Epithelial cell of prostate (primary cell): ENCODE measurements at regions not wholly inside any gene's neighbourhood (a gene's known extent, or its start where the extent isn't known, plus 50 kb on each side); places are given as distances from the start of the nearest gene placed in this dataset.

Experiments used
- DNase-seq: peaks from one replicate; pipeline ENCODE4 v3.0.0-alpha.2; 2011; ENCODE audit warnings: low read depth, low spot score
- H3K27ac ChIP-seq: fragments of 450-650 bp; 2 replicates; pipeline ENCODE4 v1.5.1; 2017; ENCODE audit warnings: mild to moderate bottlenecking

DNA sequence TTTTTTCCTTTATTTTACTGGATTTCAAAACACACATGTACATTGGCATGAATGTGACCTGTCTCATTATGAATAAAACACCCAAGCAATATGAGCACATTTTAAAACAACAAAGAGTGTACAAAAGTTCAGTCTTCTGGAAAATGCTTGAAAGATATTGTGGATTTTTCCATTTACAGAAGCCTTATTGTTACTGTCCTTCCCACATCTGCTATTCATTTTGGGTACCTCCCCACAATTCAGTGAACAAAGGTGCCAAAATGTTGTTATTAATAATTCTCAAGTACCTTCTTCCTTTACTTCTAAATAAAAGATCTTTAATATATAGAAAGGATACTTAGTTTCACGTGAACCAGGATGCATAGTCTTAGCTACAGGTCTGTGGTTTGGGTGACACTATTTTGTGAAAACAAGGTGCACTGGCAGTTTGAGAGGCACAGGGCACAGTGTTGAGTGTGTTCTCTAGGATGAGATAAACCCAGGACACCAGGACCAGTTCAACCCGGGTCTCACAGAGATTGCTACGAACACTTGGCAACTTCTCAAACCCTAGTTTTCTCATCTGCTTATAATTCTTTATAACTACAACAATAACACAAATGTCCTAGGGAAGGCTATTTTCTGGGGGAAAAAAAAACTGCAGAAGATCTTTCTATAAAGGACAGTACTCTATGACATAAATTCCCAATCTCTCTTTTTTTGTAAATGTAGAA, 84.5 kb upstream of the GALNT5 start:
- H3K27ac ChIP-seq = peak overlapping the region; percentile 53
- DNase-seq = no peak

DNA sequence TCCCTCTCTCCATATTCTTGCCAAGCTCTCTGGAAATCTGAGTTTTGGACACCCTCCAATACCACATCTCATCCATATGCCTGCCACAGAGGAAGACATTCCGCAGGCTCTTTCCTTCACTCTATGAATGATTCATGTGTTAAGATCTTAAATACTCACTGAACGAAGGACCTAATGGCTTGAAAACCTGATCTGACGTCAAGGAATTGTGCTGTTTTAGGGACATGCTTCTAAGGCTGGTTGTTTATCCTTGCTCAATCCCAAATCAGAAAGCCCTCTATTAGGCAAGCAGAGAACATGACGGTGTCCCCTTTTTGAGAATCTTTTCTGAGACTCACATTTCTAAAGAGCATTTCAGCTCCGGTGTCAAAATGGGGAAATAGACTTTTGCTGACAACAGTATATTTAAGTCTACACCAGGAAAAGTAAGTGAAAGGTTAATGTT, 83.7 kb upstream of the GALNT5 start:
- H3K27ac ChIP-seq = peak overlapping the region; percentile 53
- peak; percentile 48 for DNase-seq

DNA sequence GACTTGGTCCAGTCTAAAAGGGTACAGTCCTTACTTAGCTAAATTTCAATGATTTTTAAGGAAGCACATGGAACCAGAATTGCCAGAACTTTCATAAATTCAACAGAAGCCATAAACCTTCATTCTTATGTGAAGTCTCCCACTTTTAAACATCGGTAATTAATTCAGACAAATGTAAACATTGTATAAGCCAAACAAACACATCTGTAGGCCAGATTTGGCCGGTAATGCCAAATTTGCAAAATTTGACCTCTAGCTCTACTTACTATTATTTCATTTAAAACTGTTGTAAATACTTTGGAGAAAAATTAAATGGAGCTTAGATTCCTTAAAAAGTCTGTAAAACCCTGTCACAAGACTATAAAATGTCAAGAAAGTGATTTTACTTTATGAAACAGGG, 83.2 kb upstream of the GALNT5 start:
- peak overlapping the region; percentile 53 for H3K27ac ChIP-seq
- DNase-seq = no peak

DNA sequence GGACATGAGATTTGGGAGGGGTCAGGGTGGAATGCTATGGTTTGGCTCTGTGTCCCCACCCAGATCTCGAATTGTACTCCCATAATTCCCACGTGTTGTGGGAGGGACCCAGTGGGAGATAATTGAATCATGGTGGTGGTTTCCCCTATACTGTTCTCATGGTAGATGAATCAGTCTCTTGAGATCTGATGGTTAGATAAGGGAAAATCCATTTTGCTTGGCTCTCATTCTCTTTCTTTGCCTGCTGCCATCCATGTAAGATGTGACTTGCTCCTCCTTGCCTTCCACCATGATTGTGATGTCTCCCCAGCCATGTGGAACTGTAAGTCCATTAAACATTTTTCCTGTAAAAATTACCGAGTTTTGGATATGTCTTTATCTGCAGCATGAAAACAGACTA, 80.9 kb upstream of the GALNT5 start:
- DNase-seq = no peak
- no peak overlapping the region for H3K27ac ChIP-seq

DNA sequence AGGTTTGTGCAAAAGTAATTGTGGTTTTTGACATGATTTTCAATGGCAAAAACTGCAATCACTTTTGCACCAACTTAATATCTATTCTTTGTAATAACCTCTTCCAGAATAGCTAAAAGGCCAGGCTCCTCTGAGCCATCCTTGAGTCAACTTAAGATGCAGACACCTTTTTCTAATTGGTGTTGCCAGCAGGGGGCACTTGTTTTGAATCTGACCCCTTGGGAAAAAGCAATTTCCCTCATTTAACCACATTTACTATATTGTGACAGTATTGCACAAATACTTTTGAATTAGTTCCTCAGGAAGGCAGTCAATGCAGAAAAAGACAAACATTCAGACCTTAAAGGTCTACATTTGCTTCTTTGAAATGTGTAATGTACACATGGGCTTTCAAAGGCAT, 78.6 kb upstream of the GALNT5 start:
- DNase-seq = no peak
- H3K27ac ChIP-seq = no peak overlapping the region

DNA sequence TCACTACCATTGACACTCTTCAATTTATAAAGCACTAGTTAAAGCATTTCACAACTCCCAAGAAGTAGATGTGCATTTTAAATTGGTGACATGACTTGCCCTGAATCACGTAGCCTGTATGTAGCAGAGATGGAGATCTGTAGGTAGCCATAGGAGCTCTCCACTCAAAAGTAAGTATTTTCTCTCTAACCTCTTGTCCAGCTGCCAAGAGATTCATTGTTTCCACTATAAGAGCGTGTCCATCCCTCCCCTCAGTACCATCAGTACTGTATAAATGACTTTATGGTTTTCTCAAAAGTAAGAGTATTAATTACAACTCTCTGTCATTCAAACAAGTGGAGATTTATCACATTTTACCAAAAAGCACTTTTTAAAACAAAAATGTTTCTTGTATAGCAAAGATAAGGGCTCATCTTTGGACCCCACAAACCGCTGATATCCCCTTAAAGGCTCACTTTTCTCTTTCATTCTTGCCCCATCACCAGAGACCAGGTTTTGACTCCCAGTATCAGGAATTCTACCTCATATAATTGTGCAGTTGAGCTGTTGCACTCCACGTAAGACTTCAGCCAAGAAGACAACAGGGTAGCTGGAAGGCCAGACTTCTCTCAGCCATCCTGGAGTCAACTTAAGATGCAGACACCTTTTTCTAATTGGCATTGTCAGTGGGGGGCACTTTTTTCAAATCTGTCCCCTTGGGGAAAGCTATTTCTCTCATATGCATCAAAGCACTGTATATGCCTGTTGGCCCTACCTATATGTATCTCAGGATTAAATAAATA, 78.0 kb upstream of the GALNT5 start:
- DNase-seq = no peak
- H3K27ac ChIP-seq = no peak overlapping the region

DNA sequence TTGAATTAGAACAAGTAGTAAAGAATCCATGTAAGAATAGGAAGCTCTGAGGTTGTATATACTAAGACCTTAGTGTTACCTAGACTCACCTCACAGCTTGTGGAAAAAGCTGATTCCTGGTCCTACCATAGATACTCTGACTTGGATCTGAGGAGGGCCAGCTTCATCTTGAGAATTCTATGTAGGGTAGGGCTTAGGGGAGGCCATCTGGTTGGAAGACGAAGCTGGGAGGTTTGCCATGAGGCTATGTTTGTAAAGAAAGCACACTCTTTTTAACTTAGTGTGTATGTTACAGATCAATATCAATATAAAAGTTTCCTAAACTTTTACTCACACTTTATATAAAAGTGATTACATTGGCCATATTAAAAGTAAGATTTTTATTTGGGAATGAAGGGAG, 77.1 kb upstream of the GALNT5 start:
- H3K27ac ChIP-seq = no peak overlapping the region
- DNase-seq = no peak

DNA sequence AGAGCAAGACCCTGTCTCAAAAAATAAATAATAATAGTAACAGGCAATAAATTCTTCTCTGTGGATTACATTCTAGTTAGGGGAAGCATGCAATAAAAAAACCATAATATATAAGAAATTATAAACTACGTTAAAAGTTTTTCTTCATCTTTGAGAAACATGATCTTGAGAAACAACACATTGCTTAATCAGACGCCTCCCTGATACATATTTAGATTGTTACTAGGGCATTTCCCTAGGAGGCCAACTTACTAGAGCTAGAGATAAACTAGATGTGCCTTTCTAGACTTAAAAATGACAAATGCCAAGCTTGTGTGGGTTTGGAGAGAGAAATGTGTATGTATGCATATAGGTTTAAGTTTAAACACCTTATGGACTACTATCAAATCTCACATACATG, 76.3 kb upstream of the GALNT5 start:
- no peak for DNase-seq
- no peak overlapping the region for H3K27ac ChIP-seq

DNA sequence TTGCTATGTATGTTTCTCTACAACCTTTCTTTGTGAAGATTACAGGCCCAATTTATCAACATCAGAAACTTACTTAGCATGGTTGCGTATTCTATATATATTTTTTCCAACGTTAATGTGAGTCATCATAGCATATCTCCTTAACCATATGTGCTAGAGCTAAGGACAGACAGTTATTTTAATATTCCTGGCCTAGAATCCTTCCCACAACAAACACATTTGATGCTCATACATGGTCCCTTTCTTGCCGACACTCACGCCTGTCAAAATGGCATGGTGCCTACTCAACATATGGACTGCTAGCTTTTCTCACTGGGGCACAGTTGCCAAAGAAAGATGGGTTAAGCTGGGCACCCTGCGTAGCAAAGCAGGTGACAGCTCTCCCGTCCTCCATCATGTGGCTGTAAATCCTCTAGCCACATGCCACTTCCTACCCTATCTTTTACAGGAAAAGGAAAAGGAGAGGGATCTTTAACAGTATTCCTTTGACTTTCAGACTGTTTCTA, 75.2 kb upstream of the GALNT5 start:
- H3K27ac ChIP-seq = peak overlapping the region; percentile 77
- DNase-seq = no peak

DNA sequence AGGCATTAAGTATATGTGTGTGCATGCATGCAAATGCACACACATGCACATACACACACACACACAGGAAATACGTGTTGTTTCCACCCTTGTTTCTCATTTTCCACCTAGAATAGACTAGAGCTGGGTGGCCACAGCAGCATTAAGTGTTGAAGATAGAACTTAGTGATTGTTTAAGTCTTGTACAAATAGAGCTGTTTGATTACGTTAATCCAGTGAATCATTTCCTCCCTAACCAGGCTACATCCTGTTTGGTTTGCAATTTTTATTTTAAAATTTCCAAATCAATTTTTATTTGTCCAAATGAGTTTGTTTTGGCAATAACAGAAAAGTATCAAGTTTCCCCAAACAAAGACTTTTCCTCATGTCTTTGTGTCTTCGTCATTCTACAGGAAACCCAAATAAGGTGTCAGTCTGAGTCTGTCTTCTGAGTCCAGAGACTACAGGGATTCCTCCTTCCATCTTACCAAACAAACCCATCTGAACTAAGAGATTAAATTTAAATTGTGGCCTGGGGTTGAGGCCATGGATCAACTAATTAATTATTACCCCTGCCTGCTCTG, 74.6 kb upstream of the GALNT5 start:
- peak; percentile 73 for DNase-seq
- H3K27ac ChIP-seq = peak overlapping the region; percentile 77

DNA sequence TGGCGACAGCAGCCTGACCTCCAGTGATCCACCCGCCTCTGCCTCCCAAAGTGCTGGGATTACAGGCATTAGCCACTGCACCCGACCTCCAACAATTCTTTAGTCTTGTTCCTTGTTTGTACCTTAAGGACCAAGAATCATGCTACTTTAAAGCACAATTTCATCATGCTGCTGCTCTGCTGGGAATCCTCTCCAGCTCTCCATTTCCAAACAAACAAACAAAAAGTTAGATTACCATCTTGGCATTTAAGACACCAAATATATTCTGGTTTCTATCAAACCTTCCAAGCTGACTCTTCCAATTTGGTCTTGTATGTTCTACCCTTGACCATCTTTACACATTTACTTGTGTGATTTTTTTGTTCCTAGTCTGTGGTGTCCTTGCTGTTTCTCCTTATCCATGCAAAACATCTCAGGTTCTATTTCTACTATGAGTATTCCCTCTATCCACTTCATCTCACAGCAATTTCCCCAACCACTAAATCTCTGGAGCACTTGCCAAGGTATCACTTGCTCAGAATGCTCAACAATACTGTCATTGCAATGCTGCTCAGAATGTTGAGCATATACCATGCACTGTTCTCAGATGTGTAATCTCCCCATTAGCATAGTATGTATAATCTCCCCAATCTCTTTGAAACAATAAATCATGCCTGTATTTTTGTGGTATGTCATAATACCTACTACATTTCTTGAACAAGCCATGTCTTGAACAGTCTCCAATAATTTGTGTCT, 73.2 kb upstream of the GALNT5 start:
- no peak overlapping the region for H3K27ac ChIP-seq
- peak; percentile 50 for DNase-seq

DNA sequence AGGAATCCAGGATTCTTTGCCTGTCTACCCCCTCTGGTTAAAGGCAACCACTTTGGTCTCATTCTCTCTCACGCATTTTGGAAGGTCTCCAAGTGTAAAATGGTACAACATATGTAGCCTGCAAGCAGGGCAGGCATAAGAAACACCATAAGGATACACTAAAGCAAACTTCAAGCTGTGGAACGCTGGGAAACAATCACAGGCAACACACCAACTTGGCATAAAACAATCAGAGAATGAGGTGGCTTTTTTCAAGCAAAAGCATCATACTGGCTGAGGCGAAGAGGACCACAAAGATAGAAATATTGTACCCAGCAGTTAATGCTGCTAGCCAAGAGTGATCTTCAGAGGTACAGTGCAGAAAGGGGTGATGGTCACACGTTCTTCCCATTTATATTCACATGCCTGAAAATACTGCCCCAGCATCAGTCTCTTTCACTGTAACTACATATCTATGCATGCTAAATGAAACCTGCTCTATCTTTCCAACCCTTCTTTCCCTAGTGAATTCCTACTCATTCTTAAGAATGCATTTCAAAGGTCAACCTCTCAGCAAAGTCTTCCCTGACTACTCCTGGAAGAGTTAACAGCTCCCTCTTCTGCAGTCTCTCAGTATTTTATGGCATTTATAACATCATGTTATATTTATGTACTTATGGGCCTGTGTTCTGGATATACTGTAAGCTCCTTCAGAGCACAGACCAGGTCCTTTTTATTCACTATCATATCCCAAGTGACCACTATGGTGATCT, 71.9 kb upstream of the GALNT5 start:
- no peak for DNase-seq

DNA sequence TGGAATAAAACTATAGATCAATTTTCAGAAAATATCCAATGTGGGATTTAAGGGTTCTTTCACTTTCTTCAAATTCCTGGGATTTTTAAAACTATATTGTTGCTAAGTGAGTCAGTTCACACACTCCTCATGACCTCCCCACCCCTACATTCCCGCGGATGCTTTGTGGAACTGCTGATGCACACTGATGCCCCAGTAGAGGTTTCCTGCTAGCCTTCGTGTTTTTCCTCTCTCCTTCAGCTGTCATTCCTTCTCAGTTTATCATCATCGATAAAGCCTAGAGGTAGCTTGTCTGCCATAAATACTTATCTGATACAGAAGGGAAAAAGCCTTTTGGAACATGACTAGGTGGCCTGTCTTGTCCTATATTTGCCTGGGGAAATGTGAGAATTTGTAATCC, 67.4 kb upstream of the GALNT5 start:
- no peak overlapping the region for H3K27ac ChIP-seq

More for the DNA sequence above, 71.9 kb upstream of the GALNT5 start:
- no peak overlapping the region for H3K27ac ChIP-seq

DNA sequence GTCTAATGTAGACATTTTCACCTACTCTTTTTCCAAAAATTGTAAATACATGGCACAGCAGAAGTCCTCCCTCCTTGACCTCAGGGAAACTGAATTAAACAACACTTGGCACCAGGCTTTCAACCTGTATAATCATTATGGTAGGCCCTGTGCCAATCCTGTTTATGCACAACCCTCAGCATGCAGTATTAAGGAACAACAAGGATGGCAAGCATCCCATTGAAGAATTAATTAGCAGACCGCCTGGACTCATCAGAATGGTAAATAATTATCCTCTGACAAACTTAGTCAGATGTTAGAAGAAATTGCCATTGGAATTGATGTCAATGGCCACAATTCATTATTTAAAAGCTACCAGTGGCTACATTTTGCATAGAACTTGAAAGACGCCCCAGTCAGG, 66.3 kb upstream of the GALNT5 start:
- H3K27ac ChIP-seq = no peak overlapping the region
- DNase-seq = no peak

More for the DNA sequence above, 67.4 kb upstream of the GALNT5 start:
- DNase-seq = no peak

DNA sequence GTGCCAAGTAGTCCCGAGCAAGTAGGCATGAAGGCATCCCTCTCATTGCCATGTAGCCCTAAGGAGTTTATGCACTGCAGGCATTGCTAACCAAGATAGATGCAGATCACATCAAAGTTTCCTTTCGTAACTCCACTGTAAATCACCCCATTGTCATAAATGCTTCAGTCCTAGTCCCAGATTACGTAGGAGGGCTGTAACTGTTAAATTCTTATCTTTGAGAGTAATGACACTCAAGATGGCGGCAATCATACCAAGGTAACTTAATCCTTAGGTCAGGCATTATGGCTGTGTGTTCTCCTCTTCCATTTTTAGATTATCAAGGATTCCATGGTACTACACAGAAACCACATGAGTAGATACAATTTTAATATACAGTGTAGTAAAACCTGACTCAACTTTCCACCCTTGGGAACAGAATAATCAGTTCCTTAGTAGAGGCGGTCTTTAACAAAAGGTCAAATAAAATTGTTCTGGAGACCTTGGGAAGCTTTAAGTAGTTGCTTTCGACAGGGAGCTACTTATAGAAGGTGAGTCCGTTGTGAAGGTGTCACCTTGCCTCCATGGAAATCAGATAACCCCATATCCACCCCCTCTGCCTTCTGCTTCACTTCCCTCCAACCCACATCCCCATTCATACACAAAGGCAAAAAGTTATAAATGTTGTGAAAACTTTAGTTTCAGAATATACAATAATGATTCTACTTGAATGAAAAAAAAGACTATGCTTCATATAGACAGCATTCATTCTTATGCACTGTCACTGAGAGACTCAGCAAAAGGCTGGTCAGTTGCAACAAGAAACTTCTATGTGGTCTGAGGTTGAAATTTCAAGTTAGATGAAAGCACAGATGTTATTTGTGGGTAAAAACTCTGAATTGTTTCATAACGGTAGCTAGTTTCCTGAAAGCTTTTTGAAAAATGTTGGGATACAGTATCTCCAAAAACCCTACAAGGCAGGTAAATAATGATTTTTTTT, 64.8 kb upstream of the GALNT5 start:
- DNase-seq = no peak
- H3K27ac ChIP-seq = no peak overlapping the region

DNA sequence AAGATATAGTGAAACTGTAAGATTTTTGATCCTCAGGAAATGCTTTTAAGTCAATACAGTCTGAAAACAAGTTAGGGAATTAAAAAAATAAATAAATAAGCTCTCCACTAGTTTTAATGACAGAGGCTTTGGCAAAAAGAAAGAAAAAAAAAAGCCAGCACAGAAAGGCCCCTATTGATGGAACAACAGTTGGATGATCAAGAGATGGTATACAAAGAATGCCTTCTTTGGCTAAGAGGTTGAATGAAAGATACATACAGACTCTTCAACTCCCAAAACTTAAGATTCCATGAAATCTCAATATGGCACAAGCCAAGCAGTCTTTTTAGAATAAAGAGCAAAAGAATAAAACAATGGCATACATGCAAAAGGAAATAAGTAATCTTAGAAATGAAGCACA, 64.0 kb upstream of the GALNT5 start:
- DNase-seq = no peak
- no peak overlapping the region for H3K27ac ChIP-seq

DNA sequence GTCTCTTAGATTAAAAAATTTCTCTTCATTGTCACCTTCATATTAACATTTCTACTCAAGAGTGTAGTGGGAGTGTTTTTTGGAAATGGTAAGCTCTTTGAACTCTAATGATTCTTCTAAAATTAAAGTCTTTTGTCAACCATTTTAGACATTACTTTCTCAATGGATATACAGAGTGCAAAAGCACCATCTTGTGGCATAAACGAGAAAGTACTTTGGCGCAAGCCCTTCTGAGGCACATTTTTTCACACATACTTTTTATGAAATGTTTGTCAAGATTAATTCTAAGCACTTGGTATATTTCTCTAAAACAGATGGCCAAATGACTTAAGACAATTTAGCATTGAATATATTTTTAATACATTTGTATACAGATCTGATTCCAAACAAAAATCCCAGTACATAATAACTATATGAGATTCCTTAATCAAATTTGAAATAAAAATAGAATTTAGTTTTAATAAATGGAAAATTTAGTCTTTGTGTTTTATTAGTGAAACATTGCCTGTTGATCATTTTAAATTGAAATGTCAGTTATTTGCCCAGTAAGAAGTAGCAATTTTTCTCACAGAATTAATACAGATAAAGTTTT, 63.3 kb upstream of the GALNT5 start:
- no peak overlapping the region for H3K27ac ChIP-seq
- no peak for DNase-seq

DNA sequence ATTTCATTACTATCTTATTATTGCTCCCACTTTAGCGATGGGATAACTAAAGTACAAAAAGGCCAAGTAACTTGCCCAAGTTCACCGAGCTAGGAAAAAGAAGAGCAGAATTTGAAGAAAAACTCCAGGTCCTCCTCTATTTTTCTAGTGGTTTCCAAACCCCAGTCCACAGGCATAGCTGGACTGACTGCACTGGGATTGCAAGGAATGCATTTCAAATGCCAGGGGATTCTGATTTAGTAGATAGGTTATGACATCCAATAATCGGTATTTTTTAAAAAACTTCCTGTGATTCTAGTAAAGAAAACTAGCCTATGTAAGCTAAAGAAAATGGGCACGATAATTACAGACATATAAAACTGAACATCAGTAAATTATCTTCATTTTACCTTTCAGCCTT, 62.7 kb upstream of the GALNT5 start:
- H3K27ac ChIP-seq = no peak overlapping the region
- DNase-seq = no peak
